ENCODE measurements at regions not wholly inside any gene's neighbourhood (a gene's known extent, or its start where the extent isn't known, plus 50 kb on each side); places are given as distances from the start of the nearest gene placed in this dataset.
"Not testable (repeated sequence)": the region's sequence is repeated elsewhere in the genome, so short reads cannot be mapped to it uniquely, and the experiment has no call there.

DNA sequence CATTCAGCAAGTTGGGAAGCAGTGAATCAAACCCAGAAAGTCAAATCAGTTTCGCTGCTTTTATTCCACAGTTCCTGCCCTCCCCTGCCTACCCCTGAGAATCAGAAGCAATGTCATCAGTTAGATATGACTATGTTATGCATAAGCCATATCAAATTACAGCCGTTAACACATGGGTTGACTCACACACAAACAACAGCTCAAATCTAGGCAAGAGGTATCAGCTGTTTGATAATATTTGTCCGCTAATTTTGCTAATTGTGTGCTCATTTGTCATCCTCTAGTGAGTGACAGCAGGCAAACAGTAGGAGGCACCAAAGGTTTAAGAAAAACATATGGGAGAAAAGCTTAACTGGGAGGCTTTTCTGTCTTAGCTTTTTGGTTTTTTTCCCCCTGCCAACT is 327.4 kb upstream of the CCL2 start:
- Histone ChIP-seq H3K4me1 (ENCODE audit: control insufficient read depth in 1 of 2, insufficient read depth in 2 of 2, low read length in 2 of 2) (no peaks in the 10 kb centered on the region), H3K4me2 (replicated peaks; ENCODE audit: extremely low read depth, low read length, poor library complexity, severe bottlenecking) (no peak overlapping the region), H3K36me3 (replicated peaks in 1 of 2; ENCODE audit: control insufficient read depth in 1 of 2, insufficient read depth in 2 of 2, low read length in 2 of 2) (no peaks in the 10 kb centered on the region), H3K9ac (ENCODE audit: insufficient read depth, low read length, poor library complexity, severe bottlenecking) (no peak overlapping the region), H2AFZ (ENCODE audit: insufficient read depth, low read depth, low read length, poor library complexity, severe bottlenecking) (no peak overlapping the region), H4K20me1 (ENCODE audit: insufficient read depth, low read length) (no peaks in the 10 kb centered on the region), H3K27ac (ENCODE audit: low read depth in 1 of 2, low read length in 2 of 2) (no peak overlapping the region), H3K4me3 (replicated peaks in 1 of 3; ENCODE audit: low read depth in 2 of 3, low read length in 3 of 3) (no peak overlapping the region), H3K27me3 (ENCODE audit: control insufficient read depth in 2 of 2, insufficient read depth in 2 of 2, low read length in 2 of 2) (no peaks in the 10 kb centered on the region), H3K79me2 (ENCODE audit: insufficient read depth, low read length) (no peaks in the 10 kb centered on the region), H3K9me3 (replicated peaks in 1 of 2; ENCODE audit: control insufficient read depth in 1 of 2, insufficient read depth in 1 of 2, low read length in 2 of 2) (no peaks in the 10 kb centered on the region)
- Mint-ChIP-seq H3K4me1 (no peaks in the 10 kb centered on the region), H3K27me3 (ENCODE audit: low read depth in 3 of 3) (peaks cover 2 to 3% (median 2%) of the 10 kb centered on the region in 3 donors), H3K27ac (no peak overlapping the region), H3K36me3 (no peaks in the 10 kb centered on the region), H3K9me3 (no peaks in the 10 kb centered on the region), H3K4me3 (no peak overlapping the region)
- TF ChIP-seq, protein P1, sequence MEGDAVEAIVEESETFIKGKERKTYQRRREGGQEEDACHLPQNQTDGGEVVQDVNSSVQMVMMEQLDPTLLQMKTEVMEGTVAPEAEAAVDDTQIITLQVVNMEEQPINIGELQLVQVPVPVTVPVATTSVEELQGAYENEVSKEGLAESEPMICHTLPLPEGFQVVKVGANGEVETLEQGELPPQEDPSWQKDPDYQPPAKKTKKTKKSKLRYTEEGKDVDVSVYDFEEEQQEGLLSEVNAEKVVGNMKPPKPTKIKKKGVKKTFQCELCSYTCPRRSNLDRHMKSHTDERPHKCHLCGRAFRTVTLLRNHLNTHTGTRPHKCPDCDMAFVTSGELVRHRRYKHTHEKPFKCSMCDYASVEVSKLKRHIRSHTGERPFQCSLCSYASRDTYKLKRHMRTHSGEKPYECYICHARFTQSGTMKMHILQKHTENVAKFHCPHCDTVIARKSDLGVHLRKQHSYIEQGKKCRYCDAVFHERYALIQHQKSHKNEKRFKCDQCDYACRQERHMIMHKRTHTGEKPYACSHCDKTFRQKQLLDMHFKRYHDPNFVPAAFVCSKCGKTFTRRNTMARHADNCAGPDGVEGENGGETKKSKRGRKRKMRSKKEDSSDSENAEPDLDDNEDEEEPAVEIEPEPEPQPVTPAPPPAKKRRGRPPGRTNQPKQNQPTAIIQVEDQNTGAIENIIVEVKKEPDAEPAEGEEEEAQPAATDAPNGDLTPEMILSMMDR (IDR thresholded peaks at IDR 0.05), result peak; percentile 17
- DNase-seq, result no peak
- no CpG with 5 or more reads among the region's 3 CpGs for WGBS (ENCODE audit: insufficient coverage)
- intact Hi-C loops (cut with micrococcal nuclease), result no loop called here

DNA sequence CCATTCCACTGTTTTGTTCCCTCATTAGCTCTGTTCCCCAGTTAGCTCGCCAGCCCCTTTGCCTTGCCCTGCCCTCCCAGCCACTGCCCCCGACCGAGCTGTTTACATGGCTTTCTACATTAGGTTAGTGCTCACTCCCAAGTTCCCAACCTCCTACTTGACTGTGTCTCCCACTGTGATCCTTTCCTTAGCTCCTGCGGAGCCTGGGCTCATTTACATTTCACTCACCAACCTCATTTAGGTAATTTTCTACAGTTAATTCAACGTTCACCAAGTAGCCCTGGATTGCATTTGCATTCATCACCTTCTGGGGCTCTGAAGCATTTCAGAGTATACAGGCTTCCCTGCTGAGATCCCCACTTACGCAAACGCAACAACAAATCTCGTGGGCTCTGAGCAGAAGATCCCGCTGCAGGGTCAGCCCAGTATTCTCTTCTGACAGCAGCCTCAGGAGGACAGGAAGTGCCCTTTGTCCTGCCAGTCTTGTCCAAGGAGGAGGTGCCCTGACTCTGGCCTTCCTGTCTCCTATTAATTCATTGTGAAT is 325.8 kb upstream of the CCL2 start:
- H3K27me3 Mint-ChIP-seq (ENCODE audit: low read depth in 3 of 3), result peaks cover 0 to 3% (median 2%) of the 10 kb centered on the region in 3 donors
- H3K4me1 Mint-ChIP-seq, result no peaks in the 10 kb centered on the region
- no peak overlapping the region for H3K4me3 ChIP-seq (replicated peaks in 1 of 3; ENCODE audit: low read depth in 2 of 3, low read length in 3 of 3)
- H3K27me3 ChIP-seq (ENCODE audit: control insufficient read depth in 2 of 2, insufficient read depth in 2 of 2, low read length in 2 of 2), result no peaks in the 10 kb centered on the region
- no peak overlapping the region for H3K4me3 Mint-ChIP-seq
- no peaks in the 10 kb centered on the region for H3K36me3 ChIP-seq (replicated peaks in 1 of 2; ENCODE audit: control insufficient read depth in 1 of 2, insufficient read depth in 2 of 2, low read length in 2 of 2)
- TF ChIP-seq, protein P1 (IDR thresholded peaks at IDR 0.05), result no peak
- H3K36me3 Mint-ChIP-seq, result no peaks in the 10 kb centered on the region
- H3K4me2 ChIP-seq (replicated peaks; ENCODE audit: extremely low read depth, low read length, poor library complexity, severe bottlenecking), result no peak overlapping the region
- no peaks in the 10 kb centered on the region for H4K20me1 ChIP-seq (ENCODE audit: insufficient read depth, low read length)
- intact Hi-C loops (cut with micrococcal nuclease), result no loop called here
- H3K79me2 ChIP-seq (ENCODE audit: insufficient read depth, low read length), result no peaks in the 10 kb centered on the region
- H3K9me3 ChIP-seq (replicated peaks in 1 of 2; ENCODE audit: control insufficient read depth in 1 of 2, insufficient read depth in 1 of 2, low read length in 2 of 2), result no peaks in the 10 kb centered on the region
- no peak overlapping the region for H2AFZ ChIP-seq (ENCODE audit: insufficient read depth, low read depth, low read length, poor library complexity, severe bottlenecking)
- H3K9me3 Mint-ChIP-seq, result peaks cover 0 to 3% (median 0%) of the 10 kb centered on the region in 7 donors
- no peak overlapping the region for H3K27ac ChIP-seq (ENCODE audit: low read depth in 1 of 2, low read length in 2 of 2)
- no peaks in the 10 kb centered on the region for H3K4me1 ChIP-seq (ENCODE audit: control insufficient read depth in 1 of 2, insufficient read depth in 2 of 2, low read length in 2 of 2)
- WGBS (ENCODE audit: insufficient coverage), result 88% methylated on average over 9 of the region's 9 CpGs
- no peak for DNase-seq
- no peak overlapping the region for H3K27ac Mint-ChIP-seq
- no peak overlapping the region for H3K9ac ChIP-seq (ENCODE audit: insufficient read depth, low read length, poor library complexity, severe bottlenecking)

DNA sequence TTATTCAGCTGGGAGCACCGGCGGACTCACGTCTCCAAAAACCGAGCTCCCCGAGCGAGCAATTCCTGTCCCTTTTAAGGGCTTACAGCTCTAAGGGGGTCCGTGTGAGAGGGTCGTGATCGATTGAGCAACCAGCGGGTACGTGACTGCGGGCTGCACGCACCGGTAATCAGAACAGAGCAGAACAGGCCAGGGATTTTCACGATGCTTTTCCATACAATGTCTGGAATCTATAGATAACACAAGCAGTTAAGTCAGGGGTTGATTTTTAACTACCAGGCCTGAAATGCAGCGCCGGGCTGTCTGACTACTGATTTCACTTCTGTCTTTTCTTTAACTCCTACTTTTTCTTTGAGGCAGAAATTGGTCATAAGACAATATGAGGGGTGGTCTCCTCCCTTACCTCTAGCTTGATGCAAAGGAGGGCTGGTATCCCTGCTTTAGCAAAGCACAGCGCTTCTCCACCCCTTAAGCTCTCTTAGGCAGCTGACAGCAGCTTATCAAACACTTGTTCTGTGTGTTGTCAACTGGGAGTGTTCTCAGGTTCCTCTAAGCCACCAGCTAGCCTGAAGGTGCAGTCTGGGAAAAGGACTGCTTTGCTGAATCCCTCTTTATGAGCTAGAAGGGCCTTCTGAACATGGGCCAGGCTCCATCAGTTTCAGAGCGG is 323.8 kb upstream of the CCL2 start:
- H3K4me1 ChIP-seq (ENCODE audit: control insufficient read depth in 1 of 2, insufficient read depth in 2 of 2, low read length in 2 of 2); H3K4me3 Mint-ChIP-seq; H3K9me3 ChIP-seq (replicated peaks in 1 of 2; ENCODE audit: control insufficient read depth in 1 of 2, insufficient read depth in 1 of 2, low read length in 2 of 2); H4K20me1 ChIP-seq (ENCODE audit: insufficient read depth, low read length); DNase-seq; H3K27ac ChIP-seq (ENCODE audit: low read depth in 1 of 2, low read length in 2 of 2); H2AFZ ChIP-seq (ENCODE audit: insufficient read depth, low read depth, low read length, poor library complexity, severe bottlenecking); H3K9me3 Mint-ChIP-seq; H3K9ac ChIP-seq (ENCODE audit: insufficient read depth, low read length, poor library complexity, severe bottlenecking); H3K27me3 ChIP-seq (ENCODE audit: control insufficient read depth in 2 of 2, insufficient read depth in 2 of 2, low read length in 2 of 2); H3K36me3 ChIP-seq (replicated peaks in 1 of 2; ENCODE audit: control insufficient read depth in 1 of 2, insufficient read depth in 2 of 2, low read length in 2 of 2); H3K36me3 Mint-ChIP-seq; intact Hi-C loops (cut with micrococcal nuclease); H3K4me1 Mint-ChIP-seq; H3K27ac Mint-ChIP-seq; H3K27me3 Mint-ChIP-seq (ENCODE audit: low read depth in 3 of 3); H3K79me2 ChIP-seq (ENCODE audit: insufficient read depth, low read length); H3K4me3 ChIP-seq (replicated peaks in 1 of 3; ENCODE audit: low read depth in 2 of 3, low read length in 3 of 3); H3K4me2 ChIP-seq (replicated peaks; ENCODE audit: extremely low read depth, low read length, poor library complexity, severe bottlenecking): not testable (repeated sequence)
- 91% methylated on average over 16 of the region's 19 CpGs for WGBS (ENCODE audit: insufficient coverage)

All from CD14-positive monocyte (primary cell).